GM23338 (cell line): ENCODE measurements at regions not wholly inside any gene's neighbourhood (a gene's known extent, or its start where the extent isn't known, plus 50 kb on each side); places are given as distances from the start of the nearest gene placed in this dataset.

ENCODE experiments used
- ATAC-seq: fragments of 200-7000 bp; cut with Tn5 transposase; 3 replicates; pipeline ENCODE4 v1.9.1; 2020
- DNase-seq: peaks from one replicate; pipeline ENCODE4 v3.0.0-alpha.2; 2015; ENCODE audit warnings: low spot score
- H2AFZ ChIP-seq: fragments of 200-600 bp; sonication (generic); 2 replicates; pipeline ENCODE4 v1.8.0; 2016; ENCODE audit warnings: antibody characterized with exemption, mild to moderate bottlenecking, moderate library complexity
- H3F3A ChIP-seq: fragments of 200-600 bp; sonication (generic); replicated peaks from 2 replicates; pipeline ENCODE4 v1.8.0; 2017; ENCODE audit warnings: antibody characterized with exemption, mixed run types, low read depth
- H3K27ac ChIP-seq: fragments of 200-600 bp; sonication (generic); 2 replicates; pipeline ENCODE4 v1.6.1; 2016; ENCODE audit warnings: low read depth
- H3K27me3 ChIP-seq: fragments of 200-600 bp; sonication (generic); 2 replicates; pipeline ENCODE4 v1.8.0; 2016; ENCODE audit warnings: mild to moderate bottlenecking, mixed run types, moderate library complexity; ENCODE audit not compliant: insufficient read depth
- H3K36me3 ChIP-seq: fragments of 200-600 bp; sonication (generic); 2 replicates; pipeline ENCODE4 v1.8.0; 2016; ENCODE audit warnings: mild to moderate bottlenecking; ENCODE audit not compliant: insufficient read depth
- H3K4me1 ChIP-seq: fragments of 200-600 bp; sonication (generic); 2 replicates; pipeline ENCODE4 v1.8.0; 2016; ENCODE audit warnings: mild to moderate bottlenecking, moderate library complexity; ENCODE audit not compliant: insufficient read depth
- H3K4me2 ChIP-seq: fragments of 200-600 bp; sonication (generic); 2 replicates; pipeline ENCODE4 v1.7.1; 2017; ENCODE audit warnings: mixed run types
- H3K4me3 ChIP-seq: fragments of 200-600 bp; sonication (generic); 2 replicates; pipeline ENCODE4 v1.6.1; 2016; ENCODE audit warnings: mixed run types
- H3K79me2 ChIP-seq: fragments of 200-600 bp; sonication (generic); replicated peaks from 2 replicates; pipeline ENCODE4 v1.8.0; 2017; ENCODE audit warnings: mild to moderate bottlenecking; ENCODE audit not compliant: insufficient read depth
- H3K9me2 ChIP-seq: fragments of 200-600 bp; sonication (generic); 2 replicates; pipeline ENCODE4 v1.8.0; 2017; ENCODE audit not compliant: insufficient read depth
- H4K20me1 ChIP-seq: fragments of 200-600 bp; sonication (generic); replicated peaks from 2 replicates; pipeline ENCODE4 v1.8.0; 2017; ENCODE audit warnings: mild to moderate bottlenecking; ENCODE audit not compliant: insufficient read depth
- H3K27ac Mint-ChIP-seq: 2 replicates; pipeline ENCODE4 v1.8.0; 2020; ENCODE audit warnings: inconsistent platforms, mild to moderate bottlenecking, moderate library complexity, mixed read lengths
- H3K27me3 Mint-ChIP-seq: 3 replicates; pipeline ENCODE4 v1.8.0; 2022; ENCODE audit warnings: low read depth, mild to moderate bottlenecking, moderate library complexity, mixed read lengths, inconsistent platforms; ENCODE audit not compliant: insufficient read depth, poor library complexity
- H3K36me3 Mint-ChIP-seq: 3 replicates; pipeline ENCODE4 v1.8.0; 2021; ENCODE audit warnings: low read depth, mild to moderate bottlenecking, inconsistent platforms, moderate library complexity, mixed read lengths
- H3K4me1 Mint-ChIP-seq: 3 replicates; pipeline ENCODE4 v1.8.0; 2020; ENCODE audit warnings: mild to moderate bottlenecking, inconsistent platforms, mixed read lengths
- H3K4me3 Mint-ChIP-seq: 3 replicates; pipeline ENCODE4 v1.8.0; 2021; ENCODE audit warnings: moderate library complexity, mild to moderate bottlenecking, inconsistent platforms, mixed read lengths
- H3K9me3 Mint-ChIP-seq: 3 replicates; pipeline ENCODE4 v1.8.0; 2020; ENCODE audit warnings: moderate library complexity, mild to moderate bottlenecking, inconsistent platforms, mixed read lengths
- CREB1 ChIP-seq: fragments of 250-450 bp; sonication (Bioruptor Pico); IDR thresholded peaks from 2 replicates; pipeline ENCODE4 v1.5.0; 2020; ENCODE audit warnings: low read depth, mild to moderate bottlenecking, moderate library complexity
- EZH2 ChIP-seq: fragments of 200-600 bp; sonication (generic); IDR thresholded peaks from one replicate; pipeline ENCODE4 v1.8.0; 2017; ENCODE audit warnings: antibody characterized with exemption, mild to moderate bottlenecking, low read depth; ENCODE audit not compliant: unreplicated experiment
- EZH2phosphoT487 ChIP-seq: fragments of 200-600 bp; sonication (generic); IDR thresholded peaks from one replicate; pipeline ENCODE4 v1.8.1; 2018; ENCODE audit warnings: antibody characterized with exemption; ENCODE audit not compliant: unreplicated experiment
- JUNB ChIP-seq: IDR thresholded peaks from one replicate; pipeline ENCODE4 v1.6.1; 2016; ENCODE audit warnings: antibody characterized with exemption; ENCODE audit not compliant: unreplicated experiment
- REST ChIP-seq: IDR thresholded peaks from one replicate; pipeline ENCODE4 v1.6.1; 2018; ENCODE audit warnings: antibody characterized with exemption; ENCODE audit not compliant: unreplicated experiment
- ZNF114 ChIP-seq: fragments of 250-450 bp; sonication (Bioruptor Pico); IDR thresholded peaks from 2 replicates; pipeline ENCODE4 v1.5.0; 2020; ENCODE audit warnings: mild to moderate bottlenecking, moderate library complexity
- ZNF331 ChIP-seq: fragments of 250-450 bp; sonication (Bioruptor Pico); IDR thresholded peaks from 2 replicates; pipeline ENCODE4 v1.5.0; 2020; ENCODE audit warnings: low read depth, mild to moderate bottlenecking, moderate library complexity
- TF ChIP-seq, protein P1 (sequence below): fragments of 250-450 bp; sonication (Bioruptor Pico); IDR thresholded peaks from 2 replicates; pipeline ENCODE4 v1.5.0; 2020; ENCODE audit warnings: mild to moderate bottlenecking, moderate library complexity
- TF ChIP-seq, protein P2 (sequence below), 2 experiments: fragments of 200-600 bp in 1 of 2; sonication (generic) in 1 of 2; conservative IDR thresholded peaks; 2 replicates each; pipeline versions ENCODE4 v1.5.1 to v1.6.1; 2016 to 2017; ENCODE audit warnings: antibody characterized with exemption in 2 of 2, low read depth in 2 of 2, mild to moderate bottlenecking in 2 of 2, moderate library complexity in 1 of 2

GRCh38 chr3:126291061-126291460, 66.1 kb downstream of the KLF15 start (continued):
- TF ChIP-seq, protein P1, sequence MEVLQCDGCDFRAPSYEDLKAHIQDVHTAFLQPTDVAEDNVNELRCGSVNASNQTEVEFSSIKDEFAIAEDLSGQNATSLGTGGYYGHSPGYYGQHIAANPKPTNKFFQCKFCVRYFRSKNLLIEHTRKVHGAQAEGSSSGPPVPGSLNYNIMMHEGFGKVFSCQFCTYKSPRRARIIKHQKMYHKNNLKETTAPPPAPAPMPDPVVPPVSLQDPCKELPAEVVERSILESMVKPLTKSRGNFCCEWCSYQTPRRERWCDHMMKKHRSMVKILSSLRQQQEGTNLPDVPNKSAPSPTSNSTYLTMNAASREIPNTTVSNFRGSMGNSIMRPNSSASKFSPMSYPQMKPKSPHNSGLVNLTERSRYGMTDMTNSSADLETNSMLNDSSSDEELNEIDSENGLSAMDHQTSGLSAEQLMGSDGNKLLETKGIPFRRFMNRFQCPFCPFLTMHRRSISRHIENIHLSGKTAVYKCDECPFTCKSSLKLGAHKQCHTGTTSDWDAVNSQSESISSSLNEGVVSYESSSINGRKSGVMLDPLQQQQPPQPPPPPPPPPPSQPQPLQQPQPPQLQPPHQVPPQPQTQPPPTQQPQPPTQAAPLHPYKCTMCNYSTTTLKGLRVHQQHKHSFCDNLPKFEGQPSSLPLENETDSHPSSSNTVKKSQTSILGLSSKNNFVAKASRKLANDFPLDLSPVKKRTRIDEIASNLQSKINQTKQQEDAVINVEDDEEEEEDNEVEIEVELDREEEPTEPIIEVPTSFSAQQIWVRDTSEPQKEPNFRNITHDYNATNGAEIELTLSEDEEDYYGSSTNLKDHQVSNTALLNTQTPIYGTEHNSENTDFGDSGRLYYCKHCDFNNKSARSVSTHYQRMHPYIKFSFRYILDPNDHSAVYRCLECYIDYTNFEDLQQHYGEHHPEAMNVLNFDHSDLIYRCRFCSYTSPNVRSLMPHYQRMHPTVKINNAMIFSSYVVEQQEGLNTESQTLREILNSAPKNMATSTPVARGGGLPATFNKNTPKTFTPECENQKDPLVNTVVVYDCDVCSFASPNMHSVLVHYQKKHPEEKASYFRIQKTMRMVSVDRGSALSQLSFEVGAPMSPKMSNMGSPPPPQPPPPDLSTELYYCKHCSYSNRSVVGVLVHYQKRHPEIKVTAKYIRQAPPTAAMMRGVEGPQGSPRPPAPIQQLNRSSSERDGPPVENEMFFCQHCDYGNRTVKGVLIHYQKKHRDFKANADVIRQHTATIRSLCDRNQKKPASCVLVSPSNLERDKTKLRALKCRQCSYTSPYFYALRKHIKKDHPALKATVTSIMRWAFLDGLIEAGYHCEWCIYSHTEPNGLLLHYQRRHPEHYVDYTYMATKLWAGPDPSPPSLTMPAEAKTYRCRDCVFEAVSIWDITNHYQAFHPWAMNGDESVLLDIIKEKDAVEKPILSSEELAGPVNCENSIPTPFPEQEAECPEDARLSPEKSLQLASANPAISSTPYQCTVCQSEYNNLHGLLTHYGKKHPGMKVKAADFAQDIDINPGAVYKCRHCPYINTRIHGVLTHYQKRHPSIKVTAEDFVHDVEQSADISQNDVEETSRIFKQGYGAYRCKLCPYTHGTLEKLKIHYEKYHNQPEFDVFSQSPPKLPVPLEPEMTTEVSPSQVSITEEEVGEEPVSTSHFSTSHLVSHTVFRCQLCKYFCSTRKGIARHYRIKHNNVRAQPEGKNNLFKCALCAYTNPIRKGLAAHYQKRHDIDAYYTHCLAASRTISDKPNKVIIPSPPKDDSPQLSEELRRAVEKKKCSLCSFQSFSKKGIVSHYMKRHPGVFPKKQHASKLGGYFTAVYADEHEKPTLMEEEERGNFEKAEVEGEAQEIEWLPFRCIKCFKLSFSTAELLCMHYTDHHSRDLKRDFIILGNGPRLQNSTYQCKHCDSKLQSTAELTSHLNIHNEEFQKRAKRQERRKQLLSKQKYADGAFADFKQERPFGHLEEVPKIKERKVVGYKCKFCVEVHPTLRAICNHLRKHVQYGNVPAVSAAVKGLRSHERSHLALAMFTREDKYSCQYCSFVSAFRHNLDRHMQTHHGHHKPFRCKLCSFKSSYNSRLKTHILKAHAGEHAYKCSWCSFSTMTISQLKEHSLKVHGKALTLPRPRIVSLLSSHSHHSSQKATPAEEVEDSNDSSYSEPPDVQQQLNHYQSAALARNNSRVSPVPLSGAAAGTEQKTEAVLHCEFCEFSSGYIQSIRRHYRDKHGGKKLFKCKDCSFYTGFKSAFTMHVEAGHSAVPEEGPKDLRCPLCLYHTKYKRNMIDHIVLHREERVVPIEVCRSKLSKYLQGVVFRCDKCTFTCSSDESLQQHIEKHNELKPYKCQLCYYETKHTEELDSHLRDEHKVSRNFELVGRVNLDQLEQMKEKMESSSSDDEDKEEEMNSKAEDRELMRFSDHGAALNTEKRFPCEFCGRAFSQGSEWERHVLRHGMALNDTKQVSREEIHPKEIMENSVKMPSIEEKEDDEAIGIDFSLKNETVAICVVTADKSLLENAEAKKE (CRISPR knock-in tag) = no peak
- TF ChIP-seq ZNF331 (CRISPR knock-in tag) (no peak), ZNF114 (CRISPR knock-in tag) (no peak), CREB1 (CRISPR knock-in tag) (no peak), JUNB (no peak)
- TF ChIP-seq, protein P2, sequence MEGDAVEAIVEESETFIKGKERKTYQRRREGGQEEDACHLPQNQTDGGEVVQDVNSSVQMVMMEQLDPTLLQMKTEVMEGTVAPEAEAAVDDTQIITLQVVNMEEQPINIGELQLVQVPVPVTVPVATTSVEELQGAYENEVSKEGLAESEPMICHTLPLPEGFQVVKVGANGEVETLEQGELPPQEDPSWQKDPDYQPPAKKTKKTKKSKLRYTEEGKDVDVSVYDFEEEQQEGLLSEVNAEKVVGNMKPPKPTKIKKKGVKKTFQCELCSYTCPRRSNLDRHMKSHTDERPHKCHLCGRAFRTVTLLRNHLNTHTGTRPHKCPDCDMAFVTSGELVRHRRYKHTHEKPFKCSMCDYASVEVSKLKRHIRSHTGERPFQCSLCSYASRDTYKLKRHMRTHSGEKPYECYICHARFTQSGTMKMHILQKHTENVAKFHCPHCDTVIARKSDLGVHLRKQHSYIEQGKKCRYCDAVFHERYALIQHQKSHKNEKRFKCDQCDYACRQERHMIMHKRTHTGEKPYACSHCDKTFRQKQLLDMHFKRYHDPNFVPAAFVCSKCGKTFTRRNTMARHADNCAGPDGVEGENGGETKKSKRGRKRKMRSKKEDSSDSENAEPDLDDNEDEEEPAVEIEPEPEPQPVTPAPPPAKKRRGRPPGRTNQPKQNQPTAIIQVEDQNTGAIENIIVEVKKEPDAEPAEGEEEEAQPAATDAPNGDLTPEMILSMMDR (conservative IDR thresholded peaks at IDR 0.05; ENCODE audit: low read depth in 2 of 2) = no peak

- no peak overlapping the region for H3K27ac ChIP-seq
- Mint-ChIP-seq H3K9me3 (peaks cover 2% of the 10 kb centered on the region; the same call in 1 of the 3 replicates), H3K4me3 (no peak overlapping the region), H3K27me3 (peaks cover 14% of the 10 kb centered on the region), H3K36me3 (no peaks in the 10 kb centered on the region), H3K27ac (no peak overlapping the region), H3K4me1 (peaks cover 41% of the 10 kb centered on the region)
- no peaks in the 10 kb centered on the region for H3K36me3 ChIP-seq
- ATAC-seq (no peak), DNase-seq (no peak)
- no peaks in the 10 kb centered on the region for H3F3A ChIP-seq
- H3K4me3 ChIP-seq = no peak overlapping the region
- no peaks in the 10 kb centered on the region for H4K20me1 ChIP-seq
- H2AFZ ChIP-seq = no peak overlapping the region
- H3K79me2 ChIP-seq = no peaks in the 10 kb centered on the region
- H3K4me1 ChIP-seq = peaks cover 10% of the 10 kb centered on the region; the same call in 1 of the 2 replicates
- H3K4me2 ChIP-seq = no peak overlapping the region; the same call in 1 of the 2 replicates
- peaks cover 42% of the 10 kb centered on the region for H3K27me3 ChIP-seq
- H3K9me2 ChIP-seq = no peaks in the 10 kb centered on the region
- TF ChIP-seq EZH2phosphoT487 = no peak
- TF ChIP-seq, protein P2 (conservative IDR thresholded peaks at IDR 0.05; ENCODE audit: low read depth in 2 of 2) = no peak
- TF ChIP-seq EZH2 = no peak
- TF ChIP-seq REST = no peak
- no peak for TF ChIP-seq ZNF114 (CRISPR knock-in tag)
Measured at GRCh38 chr3:126290325-126290724, 66.9 kb downstream of the KLF15 start.
